ENCODE measurements at regions not wholly inside any gene's neighbourhood (a gene's known extent, or its start where the extent isn't known, plus 50 kb on each side); places are given as distances from the start of the nearest gene placed in this dataset.

DNA sequence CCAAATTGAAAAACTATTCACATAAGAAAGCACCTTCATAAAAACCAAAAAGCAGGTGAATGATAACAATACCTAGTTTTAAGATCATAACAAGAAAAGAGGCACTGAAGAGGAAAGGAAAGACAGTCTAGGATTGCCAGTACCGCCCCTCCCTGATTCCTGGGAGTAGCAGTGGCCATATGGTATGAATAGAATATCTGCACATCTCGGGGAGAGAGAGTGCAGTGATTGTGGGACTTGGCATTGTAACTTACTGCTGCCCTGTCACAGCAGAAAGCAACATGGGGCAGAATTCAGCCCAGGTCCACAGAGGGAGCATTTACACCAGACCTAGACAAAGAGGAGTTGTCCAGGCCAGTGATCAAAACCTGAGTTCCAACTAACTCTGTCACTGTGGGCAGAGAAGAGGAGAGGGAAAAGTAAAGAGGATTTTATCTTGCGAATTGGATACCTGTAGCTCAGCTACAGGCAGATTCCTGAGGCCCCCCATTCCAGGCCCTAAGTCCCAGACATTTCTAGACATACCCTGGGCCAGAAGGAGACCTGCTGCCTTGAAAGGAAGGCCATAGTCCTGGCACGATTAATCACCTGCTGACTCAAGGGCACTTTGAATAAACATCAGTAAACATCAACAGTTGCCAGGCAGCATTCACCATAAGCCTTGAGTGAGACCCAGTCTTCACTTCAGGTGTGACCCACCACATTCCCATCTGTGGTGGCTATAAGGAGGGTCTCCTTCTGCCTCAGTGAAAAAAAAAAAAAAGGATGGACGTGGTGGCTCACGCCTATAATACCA is 397.5 kb downstream of the TGFB2 start (continued):
- TF ChIP-seq, protein P1, sequence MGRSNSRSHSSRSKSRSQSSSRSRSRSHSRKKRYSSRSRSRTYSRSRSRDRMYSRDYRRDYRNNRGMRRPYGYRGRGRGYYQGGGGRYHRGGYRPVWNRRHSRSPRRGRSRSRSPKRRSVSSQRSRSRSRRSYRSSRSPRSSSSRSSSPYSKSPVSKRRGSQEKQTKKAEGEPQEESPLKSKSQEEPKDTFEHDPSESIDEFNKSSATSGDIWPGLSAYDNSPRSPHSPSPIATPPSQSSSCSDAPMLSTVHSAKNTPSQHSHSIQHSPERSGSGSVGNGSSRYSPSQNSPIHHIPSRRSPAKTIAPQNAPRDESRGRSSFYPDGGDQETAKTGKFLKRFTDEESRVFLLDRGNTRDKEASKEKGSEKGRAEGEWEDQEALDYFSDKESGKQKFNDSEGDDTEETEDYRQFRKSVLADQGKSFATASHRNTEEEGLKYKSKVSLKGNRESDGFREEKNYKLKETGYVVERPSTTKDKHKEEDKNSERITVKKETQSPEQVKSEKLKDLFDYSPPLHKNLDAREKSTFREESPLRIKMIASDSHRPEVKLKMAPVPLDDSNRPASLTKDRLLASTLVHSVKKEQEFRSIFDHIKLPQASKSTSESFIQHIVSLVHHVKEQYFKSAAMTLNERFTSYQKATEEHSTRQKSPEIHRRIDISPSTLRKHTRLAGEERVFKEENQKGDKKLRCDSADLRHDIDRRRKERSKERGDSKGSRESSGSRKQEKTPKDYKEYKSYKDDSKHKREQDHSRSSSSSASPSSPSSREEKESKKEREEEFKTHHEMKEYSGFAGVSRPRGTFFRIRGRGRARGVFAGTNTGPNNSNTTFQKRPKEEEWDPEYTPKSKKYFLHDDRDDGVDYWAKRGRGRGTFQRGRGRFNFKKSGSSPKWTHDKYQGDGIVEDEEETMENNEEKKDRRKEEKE (IDR thresholded peaks at IDR 0.05; ENCODE audit: borderline replicate concordance in 1 of 2, control insufficient read depth in 1 of 2, low read depth in 2 of 2, low read length in 1 of 2): no peak
- TF ChIP-seq ZNF584 (CRISPR knock-in tag; IDR thresholded peaks at IDR 0.05; ENCODE audit: low read depth): no peak
- TF ChIP-seq, protein P2, sequence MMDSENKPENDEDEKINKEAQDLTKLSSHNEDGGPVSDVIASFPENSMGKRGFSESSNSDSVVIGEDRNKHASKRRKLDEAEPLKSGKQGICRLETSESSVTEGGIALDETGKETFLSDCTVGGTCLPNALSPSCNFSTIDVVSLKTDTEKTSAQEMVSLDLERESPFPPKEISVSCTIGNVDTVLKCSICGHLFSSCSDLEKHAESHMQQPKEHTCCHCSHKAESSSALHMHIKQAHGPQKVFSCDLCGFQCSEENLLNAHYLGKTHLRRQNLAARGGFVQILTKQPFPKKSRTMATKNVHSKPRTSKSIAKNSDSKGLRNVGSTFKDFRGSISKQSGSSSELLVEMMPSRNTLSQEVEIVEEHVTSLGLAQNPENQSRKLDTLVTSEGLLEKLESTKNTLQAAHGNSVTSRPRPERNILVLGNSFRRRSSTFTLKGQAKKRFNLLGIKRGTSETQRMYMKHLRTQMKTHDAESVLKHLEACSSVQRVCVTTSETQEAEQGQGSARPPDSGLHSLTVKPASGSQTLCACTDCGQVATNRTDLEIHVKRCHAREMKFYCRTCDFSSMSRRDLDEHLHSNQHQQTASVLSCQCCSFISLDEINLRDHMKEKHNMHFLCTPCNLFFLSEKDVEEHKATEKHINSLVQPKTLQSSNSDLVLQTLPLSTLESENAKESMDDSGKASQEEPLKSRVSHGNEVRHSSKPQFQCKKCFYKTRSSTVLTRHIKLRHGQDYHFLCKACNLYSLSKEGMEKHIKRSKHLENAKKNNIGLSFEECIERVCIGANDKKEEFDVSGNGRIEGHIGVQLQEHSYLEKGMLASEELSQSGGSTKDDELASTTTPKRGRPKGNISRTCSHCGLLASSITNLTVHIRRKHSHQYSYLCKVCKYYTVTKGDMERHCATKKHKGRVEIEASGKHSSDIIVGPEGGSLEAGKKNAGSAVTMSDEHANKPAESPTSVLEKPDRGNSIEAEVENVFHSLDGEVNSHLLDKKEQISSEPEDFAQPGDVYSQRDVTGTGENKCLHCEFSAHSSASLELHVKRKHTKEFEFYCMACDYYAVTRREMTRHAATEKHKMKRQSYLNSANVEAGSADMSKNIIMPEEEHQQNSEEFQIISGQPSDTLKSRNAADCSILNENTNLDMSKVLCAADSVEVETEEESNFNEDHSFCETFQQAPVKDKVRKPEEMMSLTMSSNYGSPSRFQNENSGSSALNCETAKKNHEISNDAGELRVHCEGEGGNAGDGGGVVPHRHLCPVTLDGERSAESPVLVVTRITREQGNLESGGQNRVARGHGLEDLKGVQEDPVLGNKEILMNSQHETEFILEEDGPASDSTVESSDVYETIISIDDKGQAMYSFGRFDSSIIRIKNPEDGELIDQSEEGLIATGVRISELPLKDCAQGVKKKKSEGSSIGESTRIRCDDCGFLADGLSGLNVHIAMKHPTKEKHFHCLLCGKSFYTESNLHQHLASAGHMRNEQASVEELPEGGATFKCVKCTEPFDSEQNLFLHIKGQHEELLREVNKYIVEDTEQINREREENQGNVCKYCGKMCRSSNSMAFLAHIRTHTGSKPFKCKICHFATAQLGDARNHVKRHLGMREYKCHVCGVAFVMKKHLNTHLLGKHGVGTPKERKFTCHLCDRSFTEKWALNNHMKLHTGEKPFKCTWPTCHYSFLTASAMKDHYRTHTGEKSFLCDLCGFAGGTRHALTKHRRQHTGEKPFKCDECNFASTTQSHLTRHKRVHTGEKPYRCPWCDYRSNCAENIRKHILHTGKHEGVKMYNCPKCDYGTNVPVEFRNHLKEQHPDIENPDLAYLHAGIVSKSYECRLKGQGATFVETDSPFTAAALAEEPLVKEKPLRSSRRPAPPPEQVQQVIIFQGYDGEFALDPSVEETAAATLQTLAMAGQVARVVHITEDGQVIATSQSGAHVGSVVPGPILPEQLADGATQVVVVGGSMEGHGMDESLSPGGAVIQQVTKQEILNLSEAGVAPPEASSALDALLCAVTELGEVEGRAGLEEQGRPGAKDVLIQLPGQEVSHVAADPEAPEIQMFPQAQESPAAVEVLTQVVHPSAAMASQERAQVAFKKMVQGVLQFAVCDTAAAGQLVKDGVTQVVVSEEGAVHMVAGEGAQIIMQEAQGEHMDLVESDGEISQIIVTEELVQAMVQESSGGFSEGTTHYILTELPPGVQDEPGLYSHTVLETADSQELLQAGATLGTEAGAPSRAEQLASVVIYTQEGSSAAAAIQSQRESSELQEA (IDR thresholded peaks at IDR 0.05; ENCODE audit: low read depth): no peak
- no peak for TF ChIP-seq SMARCA4 (IDR thresholded peaks at IDR 0.05)
- TF ChIP-seq, protein P3, sequence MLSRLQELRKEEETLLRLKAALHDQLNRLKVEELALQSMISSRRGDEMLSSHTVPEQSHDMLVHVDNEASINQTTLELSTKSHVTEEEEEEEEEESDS (CRISPR knock-in tag; IDR thresholded peaks at IDR 0.05): no peak
- TF ChIP-seq FOXK2 (conservative IDR thresholded peaks at IDR 0.05 in 1 of 2, IDR thresholded peaks at IDR 0.05 in 1 of 2; ENCODE audit: low read depth in 2 of 2): no peak
- no peak for TF ChIP-seq SMARCC2 (IDR thresholded peaks at IDR 0.05; ENCODE audit: low read depth)
- TF ChIP-seq NFYB (IDR thresholded peaks at IDR 0.05; ENCODE audit: extremely low read depth, insufficient read length): no peak
